ENCODE measurements at regions not wholly inside any gene's neighbourhood (a gene's known extent, or its start where the extent isn't known, plus 50 kb on each side); places are given as distances from the start of the nearest gene placed in this dataset.

DNA sequence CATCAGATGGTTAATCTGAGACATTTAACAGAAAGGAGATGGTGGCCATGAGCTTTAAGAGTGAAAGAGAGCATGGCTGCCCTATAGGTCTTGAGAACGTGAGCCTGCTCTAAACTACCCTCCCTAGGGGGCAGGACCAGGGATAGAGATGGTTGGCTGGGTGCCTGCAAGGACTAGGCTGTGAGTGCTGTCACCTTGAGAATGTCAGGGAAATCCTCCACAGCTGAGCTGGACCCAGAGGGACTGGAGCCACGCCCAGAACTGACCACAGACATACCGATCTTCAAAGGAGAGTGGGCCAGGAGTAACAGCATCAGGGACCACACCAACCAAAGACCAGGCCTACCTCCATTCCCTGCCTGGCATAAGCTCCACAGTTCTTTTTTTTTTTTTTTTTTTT, 53.6 kb upstream of the UBE2E1 start:
- Histone ChIP-seq H3K27ac (ENCODE audit: low read depth, low read length) (no peak overlapping the region), H3F3A (ENCODE audit: insufficient read depth) (no peaks in the 10 kb centered on the region), H3K4me3 (ENCODE audit: insufficient read depth, low read length, poor library complexity, severe bottlenecking) (no peak overlapping the region), H3K9me3 (ENCODE audit: insufficient read depth, low read length) (no peaks in the 10 kb centered on the region), H3K4me2 (ENCODE audit: low read depth, low read length, poor library complexity, severe bottlenecking) (no peak overlapping the region), H3K27me3 (ENCODE audit: low read length) (no peaks in the 10 kb centered on the region; the same call in 1 of the 2 replicates), H3K9me2 (replicated peaks; ENCODE audit: insufficient read depth, low read length) (no peaks in the 10 kb centered on the region), H3K9ac (ENCODE audit: low read length) (no peak overlapping the region), H2AFZ (ENCODE audit: low read depth, low read length, severe bottlenecking) (no peak overlapping the region), H3K36me3 (ENCODE audit: low read length) (no peaks in the 10 kb centered on the region), H3K79me2 (ENCODE audit: insufficient read depth, low read length) (no peaks in the 10 kb centered on the region), H4K20me1 (ENCODE audit: low read depth, low read length) (no peaks in the 10 kb centered on the region)
- TF ChIP-seq, protein P1, sequence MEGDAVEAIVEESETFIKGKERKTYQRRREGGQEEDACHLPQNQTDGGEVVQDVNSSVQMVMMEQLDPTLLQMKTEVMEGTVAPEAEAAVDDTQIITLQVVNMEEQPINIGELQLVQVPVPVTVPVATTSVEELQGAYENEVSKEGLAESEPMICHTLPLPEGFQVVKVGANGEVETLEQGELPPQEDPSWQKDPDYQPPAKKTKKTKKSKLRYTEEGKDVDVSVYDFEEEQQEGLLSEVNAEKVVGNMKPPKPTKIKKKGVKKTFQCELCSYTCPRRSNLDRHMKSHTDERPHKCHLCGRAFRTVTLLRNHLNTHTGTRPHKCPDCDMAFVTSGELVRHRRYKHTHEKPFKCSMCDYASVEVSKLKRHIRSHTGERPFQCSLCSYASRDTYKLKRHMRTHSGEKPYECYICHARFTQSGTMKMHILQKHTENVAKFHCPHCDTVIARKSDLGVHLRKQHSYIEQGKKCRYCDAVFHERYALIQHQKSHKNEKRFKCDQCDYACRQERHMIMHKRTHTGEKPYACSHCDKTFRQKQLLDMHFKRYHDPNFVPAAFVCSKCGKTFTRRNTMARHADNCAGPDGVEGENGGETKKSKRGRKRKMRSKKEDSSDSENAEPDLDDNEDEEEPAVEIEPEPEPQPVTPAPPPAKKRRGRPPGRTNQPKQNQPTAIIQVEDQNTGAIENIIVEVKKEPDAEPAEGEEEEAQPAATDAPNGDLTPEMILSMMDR (IDR thresholded peaks at IDR 0.05; ENCODE audit: insufficient read depth, low read length, poor library complexity, severe bottlenecking) = no peak
- no peak for TF ChIP-seq EZH2phosphoT487 (conservative IDR thresholded peaks at IDR 0.05; ENCODE audit: low read length)

DNA sequence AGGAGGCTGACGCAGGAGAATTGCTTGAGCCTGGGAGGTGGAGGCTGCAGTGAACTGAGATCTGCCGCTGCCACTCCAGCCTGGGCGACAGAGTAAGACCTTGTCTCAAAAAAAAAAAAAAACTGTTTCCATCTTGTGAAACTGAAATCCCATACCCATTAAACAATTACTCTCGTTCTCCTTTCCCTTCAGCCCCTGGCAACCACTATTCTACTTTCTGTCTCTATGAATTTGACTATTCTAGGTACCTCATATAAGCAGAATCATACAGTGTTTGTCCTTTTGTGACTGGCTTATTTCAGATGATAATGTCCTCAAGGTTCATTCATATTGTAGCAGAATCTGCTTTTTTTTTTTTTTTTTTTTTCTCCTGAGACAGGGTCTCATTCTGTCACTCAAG, 51.5 kb upstream of the UBE2E1 start:
- no peak overlapping the region for H3K4me2 ChIP-seq (ENCODE audit: low read depth, low read length, poor library complexity, severe bottlenecking)
- H3K27ac ChIP-seq (ENCODE audit: low read depth, low read length) = no peak overlapping the region

More for the DNA sequence above, 51.5 kb upstream of the UBE2E1 start:
- Histone ChIP-seq H3K36me3 (ENCODE audit: low read length) (no peaks in the 10 kb centered on the region), H3K27me3 (ENCODE audit: low read length) (no peaks in the 10 kb centered on the region; the same call in 1 of the 2 replicates), H3F3A (ENCODE audit: insufficient read depth) (no peaks in the 10 kb centered on the region), H3K9ac (ENCODE audit: low read length) (no peak overlapping the region), H2AFZ (ENCODE audit: low read depth, low read length, severe bottlenecking) (no peak overlapping the region), H3K9me2 (replicated peaks; ENCODE audit: insufficient read depth, low read length) (no peaks in the 10 kb centered on the region), H4K20me1 (ENCODE audit: low read depth, low read length) (no peaks in the 10 kb centered on the region), H3K4me3 (ENCODE audit: insufficient read depth, low read length, poor library complexity, severe bottlenecking) (no peak overlapping the region), H3K79me2 (ENCODE audit: insufficient read depth, low read length) (no peaks in the 10 kb centered on the region), H3K9me3 (ENCODE audit: insufficient read depth, low read length) (no peaks in the 10 kb centered on the region)
- TF ChIP-seq, protein P1 (IDR thresholded peaks at IDR 0.05; ENCODE audit: insufficient read depth, low read length, poor library complexity, severe bottlenecking) = no peak
- TF ChIP-seq EZH2phosphoT487 (conservative IDR thresholded peaks at IDR 0.05; ENCODE audit: low read length) = no peak
